ENCODE measurements at regions not wholly inside any gene's neighbourhood (a gene's known extent, or its start where the extent isn't known, plus 50 kb on each side); places are given as distances from the start of the nearest gene placed in this dataset.

DNA sequence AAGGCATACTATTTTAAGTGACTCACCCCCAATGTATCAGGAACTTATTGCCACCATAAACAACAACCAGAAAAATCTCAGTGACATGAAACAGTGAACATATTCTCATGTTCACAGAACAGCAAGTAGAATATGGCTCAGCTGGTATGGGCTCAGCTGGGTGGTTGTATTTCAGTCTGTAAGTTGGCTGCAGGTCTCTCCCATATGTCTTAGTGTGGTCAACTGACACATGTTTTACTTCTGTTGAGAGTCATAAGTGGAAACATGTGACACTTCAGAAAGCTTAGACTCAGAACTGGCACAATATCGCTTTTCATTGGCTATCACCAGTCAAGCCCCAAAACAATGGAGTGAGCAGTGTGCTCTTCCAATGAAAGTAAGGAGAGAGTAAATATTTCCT lies 574.1 kb downstream of the HAO1 start:
- no peaks in the 10 kb centered on the region for H3F3A ChIP-seq (replicated peaks; ENCODE audit: low read depth)
- no peak overlapping the region for H3K4me2 ChIP-seq
- no peaks in the 10 kb centered on the region for H4K20me1 ChIP-seq (replicated peaks; ENCODE audit: insufficient read depth)
- peaks cover 9% of the 10 kb centered on the region; the same call in 2 of the 3 replicates for H3K36me3 Mint-ChIP-seq (ENCODE audit: low read depth)
- peaks cover 10% of the 10 kb centered on the region for H3K4me1 Mint-ChIP-seq
- H2AFZ ChIP-seq = no peak overlapping the region
- H3K4me3 ChIP-seq = no peak overlapping the region
- H3K36me3 ChIP-seq (ENCODE audit: insufficient read depth) = no peaks in the 10 kb centered on the region
- no peak overlapping the region for H3K27ac ChIP-seq (ENCODE audit: low read depth)
- DNase-seq (ENCODE audit: low spot score) (no peak), ATAC-seq (no peak)
- H3K9me3 Mint-ChIP-seq = peaks cover 18% of the 10 kb centered on the region; the same call in 2 of the 3 replicates
- TF ChIP-seq ZNF331 (CRISPR knock-in tag; IDR thresholded peaks at IDR 0.05; ENCODE audit: low read depth) (peak; percentile 66), JUNB (IDR thresholded peaks at IDR 0.05; ENCODE audit: unreplicated experiment) (no peak)
- no peak overlapping the region for H3K4me3 Mint-ChIP-seq
- no peaks in the 10 kb centered on the region for H3K27me3 Mint-ChIP-seq (ENCODE audit: insufficient read depth, low read depth, poor library complexity)
- no peaks in the 10 kb centered on the region for H3K4me1 ChIP-seq (ENCODE audit: insufficient read depth)
- H3K27ac Mint-ChIP-seq = no peak overlapping the region
- H3K79me2 ChIP-seq (replicated peaks; ENCODE audit: insufficient read depth) = no peaks in the 10 kb centered on the region
- no peaks in the 10 kb centered on the region for H3K27me3 ChIP-seq (ENCODE audit: insufficient read depth)
- H3K9me2 ChIP-seq (ENCODE audit: insufficient read depth) = peaks cover 16% of the 10 kb centered on the region

DNA sequence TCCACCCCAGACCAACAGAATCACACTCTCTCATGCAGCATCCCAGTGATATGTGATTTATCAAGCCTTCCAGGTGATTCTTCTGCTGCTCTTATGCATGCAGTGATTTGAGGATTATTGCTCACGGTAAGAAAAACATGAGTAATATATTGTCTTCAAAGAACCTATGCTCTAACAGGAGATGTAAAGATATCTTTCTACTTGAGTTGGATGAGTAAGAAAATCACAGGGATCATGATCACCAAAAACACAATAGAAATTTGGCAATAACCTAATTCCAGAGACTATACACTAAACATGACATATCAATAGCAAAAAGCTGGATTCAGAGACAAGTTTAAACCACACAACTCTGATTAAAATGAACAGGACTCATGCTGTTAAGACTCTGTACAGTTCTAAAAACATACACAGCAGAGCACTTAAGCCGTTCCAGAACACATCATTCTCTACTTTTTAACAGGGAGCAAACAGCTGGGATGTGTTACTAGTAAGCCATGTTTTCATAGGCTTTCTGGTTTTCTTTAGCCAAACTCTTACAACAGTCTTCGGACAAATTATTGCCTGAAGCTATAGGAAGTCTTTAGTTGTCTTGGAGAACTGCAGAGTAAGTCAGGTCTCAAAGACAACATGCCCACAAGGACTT lies 568.6 kb downstream of the HAO1 start:
- ATAC-seq (no peak), DNase-seq (ENCODE audit: low spot score) (no peak)
- H3K36me3 ChIP-seq (ENCODE audit: insufficient read depth) = no peaks in the 10 kb centered on the region
- H3K4me1 ChIP-seq (ENCODE audit: insufficient read depth) = peaks cover 4% of the 10 kb centered on the region; the same call in 1 of the 2 replicates
- H4K20me1 ChIP-seq (replicated peaks; ENCODE audit: insufficient read depth) = no peaks in the 10 kb centered on the region
- no peaks in the 10 kb centered on the region for H3K27me3 Mint-ChIP-seq (ENCODE audit: insufficient read depth, low read depth, poor library complexity)
- H3F3A ChIP-seq (replicated peaks; ENCODE audit: low read depth) = no peaks in the 10 kb centered on the region
- no peak overlapping the region for H3K4me2 ChIP-seq
- H3K4me3 ChIP-seq = no peak overlapping the region
- no peak overlapping the region for H3K27ac Mint-ChIP-seq
- TF ChIP-seq STAT1 (IDR thresholded peaks at IDR 0.05; ENCODE audit: unreplicated experiment) (no peak), EZH2phosphoT487 (IDR thresholded peaks at IDR 0.05; ENCODE audit: unreplicated experiment) (no peak), NANOG (IDR thresholded peaks at IDR 0.05; ENCODE audit: borderline replicate concordance) (no peak), CREB1 (CRISPR knock-in tag; IDR thresholded peaks at IDR 0.05; ENCODE audit: low read depth) (no peak), ZNF114 (CRISPR knock-in tag; IDR thresholded peaks at IDR 0.05) (no peak), ZNF331 (CRISPR knock-in tag; IDR thresholded peaks at IDR 0.05; ENCODE audit: low read depth) (no peak), EZH2 (IDR thresholded peaks at IDR 0.05; ENCODE audit: low read depth, unreplicated experiment) (no peak)
- TF ChIP-seq, protein P1, sequence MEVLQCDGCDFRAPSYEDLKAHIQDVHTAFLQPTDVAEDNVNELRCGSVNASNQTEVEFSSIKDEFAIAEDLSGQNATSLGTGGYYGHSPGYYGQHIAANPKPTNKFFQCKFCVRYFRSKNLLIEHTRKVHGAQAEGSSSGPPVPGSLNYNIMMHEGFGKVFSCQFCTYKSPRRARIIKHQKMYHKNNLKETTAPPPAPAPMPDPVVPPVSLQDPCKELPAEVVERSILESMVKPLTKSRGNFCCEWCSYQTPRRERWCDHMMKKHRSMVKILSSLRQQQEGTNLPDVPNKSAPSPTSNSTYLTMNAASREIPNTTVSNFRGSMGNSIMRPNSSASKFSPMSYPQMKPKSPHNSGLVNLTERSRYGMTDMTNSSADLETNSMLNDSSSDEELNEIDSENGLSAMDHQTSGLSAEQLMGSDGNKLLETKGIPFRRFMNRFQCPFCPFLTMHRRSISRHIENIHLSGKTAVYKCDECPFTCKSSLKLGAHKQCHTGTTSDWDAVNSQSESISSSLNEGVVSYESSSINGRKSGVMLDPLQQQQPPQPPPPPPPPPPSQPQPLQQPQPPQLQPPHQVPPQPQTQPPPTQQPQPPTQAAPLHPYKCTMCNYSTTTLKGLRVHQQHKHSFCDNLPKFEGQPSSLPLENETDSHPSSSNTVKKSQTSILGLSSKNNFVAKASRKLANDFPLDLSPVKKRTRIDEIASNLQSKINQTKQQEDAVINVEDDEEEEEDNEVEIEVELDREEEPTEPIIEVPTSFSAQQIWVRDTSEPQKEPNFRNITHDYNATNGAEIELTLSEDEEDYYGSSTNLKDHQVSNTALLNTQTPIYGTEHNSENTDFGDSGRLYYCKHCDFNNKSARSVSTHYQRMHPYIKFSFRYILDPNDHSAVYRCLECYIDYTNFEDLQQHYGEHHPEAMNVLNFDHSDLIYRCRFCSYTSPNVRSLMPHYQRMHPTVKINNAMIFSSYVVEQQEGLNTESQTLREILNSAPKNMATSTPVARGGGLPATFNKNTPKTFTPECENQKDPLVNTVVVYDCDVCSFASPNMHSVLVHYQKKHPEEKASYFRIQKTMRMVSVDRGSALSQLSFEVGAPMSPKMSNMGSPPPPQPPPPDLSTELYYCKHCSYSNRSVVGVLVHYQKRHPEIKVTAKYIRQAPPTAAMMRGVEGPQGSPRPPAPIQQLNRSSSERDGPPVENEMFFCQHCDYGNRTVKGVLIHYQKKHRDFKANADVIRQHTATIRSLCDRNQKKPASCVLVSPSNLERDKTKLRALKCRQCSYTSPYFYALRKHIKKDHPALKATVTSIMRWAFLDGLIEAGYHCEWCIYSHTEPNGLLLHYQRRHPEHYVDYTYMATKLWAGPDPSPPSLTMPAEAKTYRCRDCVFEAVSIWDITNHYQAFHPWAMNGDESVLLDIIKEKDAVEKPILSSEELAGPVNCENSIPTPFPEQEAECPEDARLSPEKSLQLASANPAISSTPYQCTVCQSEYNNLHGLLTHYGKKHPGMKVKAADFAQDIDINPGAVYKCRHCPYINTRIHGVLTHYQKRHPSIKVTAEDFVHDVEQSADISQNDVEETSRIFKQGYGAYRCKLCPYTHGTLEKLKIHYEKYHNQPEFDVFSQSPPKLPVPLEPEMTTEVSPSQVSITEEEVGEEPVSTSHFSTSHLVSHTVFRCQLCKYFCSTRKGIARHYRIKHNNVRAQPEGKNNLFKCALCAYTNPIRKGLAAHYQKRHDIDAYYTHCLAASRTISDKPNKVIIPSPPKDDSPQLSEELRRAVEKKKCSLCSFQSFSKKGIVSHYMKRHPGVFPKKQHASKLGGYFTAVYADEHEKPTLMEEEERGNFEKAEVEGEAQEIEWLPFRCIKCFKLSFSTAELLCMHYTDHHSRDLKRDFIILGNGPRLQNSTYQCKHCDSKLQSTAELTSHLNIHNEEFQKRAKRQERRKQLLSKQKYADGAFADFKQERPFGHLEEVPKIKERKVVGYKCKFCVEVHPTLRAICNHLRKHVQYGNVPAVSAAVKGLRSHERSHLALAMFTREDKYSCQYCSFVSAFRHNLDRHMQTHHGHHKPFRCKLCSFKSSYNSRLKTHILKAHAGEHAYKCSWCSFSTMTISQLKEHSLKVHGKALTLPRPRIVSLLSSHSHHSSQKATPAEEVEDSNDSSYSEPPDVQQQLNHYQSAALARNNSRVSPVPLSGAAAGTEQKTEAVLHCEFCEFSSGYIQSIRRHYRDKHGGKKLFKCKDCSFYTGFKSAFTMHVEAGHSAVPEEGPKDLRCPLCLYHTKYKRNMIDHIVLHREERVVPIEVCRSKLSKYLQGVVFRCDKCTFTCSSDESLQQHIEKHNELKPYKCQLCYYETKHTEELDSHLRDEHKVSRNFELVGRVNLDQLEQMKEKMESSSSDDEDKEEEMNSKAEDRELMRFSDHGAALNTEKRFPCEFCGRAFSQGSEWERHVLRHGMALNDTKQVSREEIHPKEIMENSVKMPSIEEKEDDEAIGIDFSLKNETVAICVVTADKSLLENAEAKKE (CRISPR knock-in tag; IDR thresholded peaks at IDR 0.05) = no peak
- TF ChIP-seq, protein P2, sequence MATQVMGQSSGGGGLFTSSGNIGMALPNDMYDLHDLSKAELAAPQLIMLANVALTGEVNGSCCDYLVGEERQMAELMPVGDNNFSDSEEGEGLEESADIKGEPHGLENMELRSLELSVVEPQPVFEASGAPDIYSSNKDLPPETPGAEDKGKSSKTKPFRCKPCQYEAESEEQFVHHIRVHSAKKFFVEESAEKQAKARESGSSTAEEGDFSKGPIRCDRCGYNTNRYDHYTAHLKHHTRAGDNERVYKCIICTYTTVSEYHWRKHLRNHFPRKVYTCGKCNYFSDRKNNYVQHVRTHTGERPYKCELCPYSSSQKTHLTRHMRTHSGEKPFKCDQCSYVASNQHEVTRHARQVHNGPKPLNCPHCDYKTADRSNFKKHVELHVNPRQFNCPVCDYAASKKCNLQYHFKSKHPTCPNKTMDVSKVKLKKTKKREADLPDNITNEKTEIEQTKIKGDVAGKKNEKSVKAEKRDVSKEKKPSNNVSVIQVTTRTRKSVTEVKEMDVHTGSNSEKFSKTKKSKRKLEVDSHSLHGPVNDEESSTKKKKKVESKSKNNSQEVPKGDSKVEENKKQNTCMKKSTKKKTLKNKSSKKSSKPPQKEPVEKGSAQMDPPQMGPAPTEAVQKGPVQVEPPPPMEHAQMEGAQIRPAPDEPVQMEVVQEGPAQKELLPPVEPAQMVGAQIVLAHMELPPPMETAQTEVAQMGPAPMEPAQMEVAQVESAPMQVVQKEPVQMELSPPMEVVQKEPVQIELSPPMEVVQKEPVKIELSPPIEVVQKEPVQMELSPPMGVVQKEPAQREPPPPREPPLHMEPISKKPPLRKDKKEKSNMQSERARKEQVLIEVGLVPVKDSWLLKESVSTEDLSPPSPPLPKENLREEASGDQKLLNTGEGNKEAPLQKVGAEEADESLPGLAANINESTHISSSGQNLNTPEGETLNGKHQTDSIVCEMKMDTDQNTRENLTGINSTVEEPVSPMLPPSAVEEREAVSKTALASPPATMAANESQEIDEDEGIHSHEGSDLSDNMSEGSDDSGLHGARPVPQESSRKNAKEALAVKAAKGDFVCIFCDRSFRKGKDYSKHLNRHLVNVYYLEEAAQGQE (IDR thresholded peaks at IDR 0.05; ENCODE audit: unreplicated experiment) = no peak
- TF ChIP-seq, protein P3, sequence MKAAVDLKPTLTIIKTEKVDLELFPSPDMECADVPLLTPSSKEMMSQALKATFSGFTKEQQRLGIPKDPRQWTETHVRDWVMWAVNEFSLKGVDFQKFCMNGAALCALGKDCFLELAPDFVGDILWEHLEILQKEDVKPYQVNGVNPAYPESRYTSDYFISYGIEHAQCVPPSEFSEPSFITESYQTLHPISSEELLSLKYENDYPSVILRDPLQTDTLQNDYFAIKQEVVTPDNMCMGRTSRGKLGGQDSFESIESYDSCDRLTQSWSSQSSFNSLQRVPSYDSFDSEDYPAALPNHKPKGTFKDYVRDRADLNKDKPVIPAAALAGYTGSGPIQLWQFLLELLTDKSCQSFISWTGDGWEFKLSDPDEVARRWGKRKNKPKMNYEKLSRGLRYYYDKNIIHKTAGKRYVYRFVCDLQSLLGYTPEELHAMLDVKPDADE (IDR thresholded peaks at IDR 0.05) = no peak
- H3K4me1 Mint-ChIP-seq = no peaks in the 10 kb centered on the region; the same call in 2 of the 3 replicates
- H3K4me3 Mint-ChIP-seq = no peak overlapping the region
- no peaks in the 10 kb centered on the region for H3K9me3 Mint-ChIP-seq
- H3K27me3 ChIP-seq (ENCODE audit: insufficient read depth) = no peaks in the 10 kb centered on the region
- no peak overlapping the region for H2AFZ ChIP-seq
- no peaks in the 10 kb centered on the region for H3K36me3 Mint-ChIP-seq (ENCODE audit: low read depth)
- H3K27ac ChIP-seq (ENCODE audit: low read depth) = no peak overlapping the region
- peaks cover 5% of the 10 kb centered on the region; the same call in 1 of the 2 replicates for H3K9me2 ChIP-seq (ENCODE audit: insufficient read depth)
- H3K79me2 ChIP-seq (replicated peaks; ENCODE audit: insufficient read depth) = no peaks in the 10 kb centered on the region

Data from GM23338 (cell line).